HG02759 (cell line): ENCODE measurements at regions not wholly inside any gene's neighbourhood (a gene's known extent, or its start where the extent isn't known, plus 50 kb on each side); places are given as distances from the start of the nearest gene placed in this dataset.

Experiments
- ATAC-seq: cut with Tn5 transposase; IDR thresholded peaks from one replicate; pipeline ENCODE4 v1.9.1; 2021; ENCODE audit warnings: mild to moderate bottlenecking, moderate library complexity; ENCODE audit not compliant: unreplicated experiment

DNA sequence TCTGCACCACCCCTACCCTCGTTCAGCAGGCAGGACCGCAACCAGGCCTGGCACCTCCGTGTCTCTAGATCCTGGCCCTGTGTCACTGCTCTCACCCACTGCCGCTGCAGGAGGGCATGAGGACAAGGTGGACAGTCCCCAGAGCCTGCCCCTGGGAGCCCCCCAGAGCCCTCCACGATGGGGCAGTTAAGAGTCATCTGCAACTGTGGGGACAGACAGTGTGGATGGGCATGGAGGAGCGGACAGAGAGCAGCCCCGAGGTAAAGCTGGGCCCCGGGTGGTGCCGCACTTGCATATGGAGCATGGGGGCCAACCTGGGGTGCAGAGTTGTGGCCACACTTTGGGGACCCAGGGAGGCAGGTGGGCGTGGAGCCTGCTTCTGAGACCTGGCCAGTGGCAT lies 905.1 kb upstream of the USP15 start:
- ATAC-seq: no peak

DNA sequence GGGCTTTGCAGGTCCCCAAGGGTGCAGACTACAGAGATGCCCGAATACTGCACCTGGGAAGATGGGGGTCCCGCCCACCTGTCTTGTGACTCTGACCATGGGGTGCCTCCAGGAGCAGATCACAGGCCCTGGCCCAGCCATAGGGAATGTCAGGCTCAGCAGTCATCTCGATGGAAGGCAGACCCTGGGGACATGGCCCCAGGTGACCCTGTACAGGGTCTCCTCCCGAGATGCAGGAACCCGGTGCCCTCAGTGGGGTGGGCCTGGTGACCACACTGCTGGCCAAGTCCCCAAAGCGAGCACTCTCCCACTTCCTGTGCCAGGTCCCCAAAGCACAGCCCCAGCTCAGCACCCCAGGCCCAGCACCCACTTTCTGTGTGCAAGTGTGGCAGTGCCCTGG lies 903.7 kb upstream of the USP15 start:
- no peak for ATAC-seq

DNA sequence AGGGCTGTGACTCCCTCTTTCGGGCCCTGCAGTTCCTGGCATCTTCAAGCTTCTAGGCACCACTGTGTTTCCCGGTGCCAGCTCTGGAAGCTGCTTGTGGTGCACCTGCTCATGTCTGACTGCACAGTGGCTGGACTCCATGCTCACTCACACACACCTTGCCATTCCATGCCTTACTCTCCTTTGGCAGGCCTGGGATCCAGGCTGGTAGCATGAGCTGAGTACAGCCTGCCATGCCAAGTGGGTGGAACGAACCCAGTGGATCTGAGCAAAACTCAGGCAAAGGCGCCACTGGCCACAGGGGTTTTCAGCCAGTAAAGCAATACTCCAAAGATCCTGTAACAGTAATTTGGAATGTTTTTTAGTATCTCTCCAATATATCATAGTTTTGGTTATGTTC lies 902.7 kb upstream of the USP15 start:
- no peak for ATAC-seq

DNA sequence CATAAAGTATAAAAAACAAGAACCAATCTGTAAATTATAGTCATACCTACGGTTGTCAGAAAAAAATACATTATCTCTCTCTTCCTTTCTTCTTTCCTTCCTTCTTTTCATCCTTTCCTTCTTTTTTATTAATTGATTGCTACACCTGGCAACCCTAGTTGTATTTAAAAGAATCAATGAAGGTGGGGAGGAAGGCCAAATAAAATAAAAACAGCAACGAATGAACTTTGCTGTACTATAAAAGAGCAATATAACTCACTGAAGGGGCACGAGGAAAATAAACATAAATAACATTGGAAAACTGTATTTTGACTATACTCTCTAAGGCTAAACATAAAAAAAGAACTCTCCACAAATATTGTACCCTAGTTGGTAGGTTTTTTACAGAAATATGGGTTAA lies 898.2 kb upstream of the USP15 start:
- ATAC-seq: no peak

DNA sequence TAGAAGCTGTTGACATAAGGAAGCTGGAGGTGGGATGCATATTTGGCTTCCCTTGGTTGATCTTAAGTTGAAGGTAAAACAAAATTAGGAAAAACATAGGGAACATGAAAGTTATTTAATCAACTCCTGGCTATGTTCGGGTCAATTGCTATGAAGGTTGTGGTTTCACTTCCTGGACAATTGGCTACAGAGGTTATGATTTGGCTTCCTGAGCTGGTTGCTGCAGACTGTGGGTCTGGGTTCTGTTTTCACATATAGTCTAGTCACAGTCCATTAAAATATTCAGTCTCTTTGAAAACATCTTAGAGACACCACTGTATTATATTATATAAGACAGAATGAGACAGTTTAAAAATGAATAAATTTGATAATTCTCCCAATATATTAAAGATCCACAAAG lies 895.2 kb upstream of the USP15 start:
- no peak for ATAC-seq

DNA sequence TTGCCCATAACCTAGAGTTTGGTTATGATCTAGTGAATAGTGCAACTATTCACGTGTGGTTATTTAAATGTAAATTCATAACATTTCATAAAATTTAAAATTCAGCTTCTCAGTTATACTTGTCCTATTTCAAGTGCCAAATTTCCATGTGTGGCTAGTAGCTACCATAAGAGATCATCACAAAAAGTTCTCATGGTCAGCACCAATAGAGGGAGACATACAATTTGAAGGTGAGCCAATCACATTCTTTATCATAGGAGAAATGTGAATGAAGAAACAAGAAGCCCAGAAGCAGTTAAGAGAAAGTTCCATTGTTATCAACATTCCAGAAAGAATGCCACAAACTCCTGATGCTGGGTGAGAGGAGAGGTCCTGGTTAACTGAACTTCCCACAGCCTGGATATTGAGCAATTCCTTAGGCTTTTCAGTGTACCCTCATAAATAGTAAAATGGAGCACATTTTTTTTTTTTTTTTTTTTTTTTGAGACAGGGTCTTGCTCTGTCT lies 892.9 kb upstream of the USP15 start:
- no peak for ATAC-seq

DNA sequence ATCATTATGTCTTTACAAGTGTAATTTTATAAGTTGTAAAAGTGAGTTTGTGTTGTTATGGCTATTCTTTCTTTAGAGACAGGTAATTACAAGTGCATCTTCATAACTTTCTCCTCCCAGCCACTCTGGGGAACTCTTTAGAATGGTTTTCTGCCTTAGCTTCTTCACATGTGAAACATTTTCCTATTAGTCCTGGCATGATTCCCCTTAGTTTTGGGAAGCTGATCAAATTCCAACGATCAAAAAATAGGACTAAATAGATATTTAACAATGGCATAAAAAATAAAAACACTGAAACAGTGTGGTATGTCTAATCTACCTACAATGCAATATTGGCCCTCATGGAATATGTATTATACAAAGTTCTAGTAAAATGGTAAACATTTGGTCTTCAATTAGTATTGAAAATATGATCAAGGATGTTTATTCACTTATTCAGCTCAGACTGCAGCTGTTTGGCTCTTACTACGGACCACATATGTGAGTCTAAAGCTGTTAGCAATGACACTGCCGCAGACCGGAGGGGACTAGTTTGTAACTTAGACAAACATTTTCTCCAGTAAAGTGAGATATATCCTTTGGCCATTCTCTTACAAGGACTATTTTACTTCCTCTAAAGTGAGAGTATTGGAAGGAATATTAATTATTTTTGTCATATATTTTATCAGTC lies 890.8 kb upstream of the USP15 start:
- no peak for ATAC-seq

DNA sequence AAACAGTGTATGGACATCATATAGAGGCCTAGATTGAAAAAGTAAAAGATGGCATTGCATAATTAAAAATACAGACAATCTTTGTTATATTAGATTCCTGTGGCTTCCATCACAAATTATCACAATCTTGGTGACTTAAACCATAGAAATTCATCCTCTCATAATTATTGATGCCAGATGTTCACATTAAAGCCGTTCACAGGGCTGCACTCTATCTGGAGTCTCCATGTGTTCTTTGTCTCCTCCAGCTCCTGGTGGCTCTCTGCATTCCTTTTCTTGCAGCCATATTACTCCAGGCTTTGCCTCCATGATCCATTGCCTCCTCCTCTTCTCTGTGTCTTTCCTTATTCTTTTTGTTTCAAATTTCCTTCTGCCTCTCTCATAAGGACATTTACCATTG lies 875.7 kb upstream of the USP15 start:
- ATAC-seq: no peak

DNA sequence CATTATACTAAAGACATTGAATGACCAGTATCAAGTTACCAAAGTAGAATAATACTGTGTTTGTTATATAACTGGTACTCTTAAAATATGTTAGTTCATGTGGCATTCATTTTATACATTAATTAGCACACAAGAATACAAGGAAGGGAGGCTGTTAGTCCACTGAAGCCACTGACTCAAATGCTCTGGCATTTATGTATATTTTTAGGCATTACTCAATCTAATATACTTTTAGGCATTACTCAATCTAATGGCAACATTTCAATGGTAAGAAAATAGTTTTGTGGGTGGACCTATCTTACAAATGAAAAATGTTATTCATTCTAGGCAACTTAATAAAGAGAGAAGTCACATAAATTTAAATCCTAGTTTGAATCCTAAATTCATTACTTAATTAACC lies 874.4 kb upstream of the USP15 start:
- no peak for ATAC-seq

DNA sequence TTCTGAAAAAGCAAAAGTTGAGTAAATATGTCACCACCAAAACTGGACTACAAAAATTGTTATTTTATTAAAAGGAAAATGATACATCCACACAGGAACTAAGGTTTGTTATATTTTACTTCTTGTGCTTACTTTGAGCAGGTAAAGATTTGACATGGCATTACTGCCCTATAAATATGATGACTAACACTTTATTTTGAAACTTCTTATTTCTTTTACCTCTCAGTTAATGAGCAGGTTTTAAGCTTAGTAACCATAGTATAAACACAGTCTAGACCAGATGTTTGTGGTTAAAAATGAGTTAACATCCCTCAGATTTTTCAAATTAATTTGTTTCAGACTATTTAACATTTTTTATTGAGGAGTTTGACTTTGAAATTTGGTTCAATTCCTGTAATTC lies 862.5 kb upstream of the USP15 start:
- ATAC-seq: no peak

DNA sequence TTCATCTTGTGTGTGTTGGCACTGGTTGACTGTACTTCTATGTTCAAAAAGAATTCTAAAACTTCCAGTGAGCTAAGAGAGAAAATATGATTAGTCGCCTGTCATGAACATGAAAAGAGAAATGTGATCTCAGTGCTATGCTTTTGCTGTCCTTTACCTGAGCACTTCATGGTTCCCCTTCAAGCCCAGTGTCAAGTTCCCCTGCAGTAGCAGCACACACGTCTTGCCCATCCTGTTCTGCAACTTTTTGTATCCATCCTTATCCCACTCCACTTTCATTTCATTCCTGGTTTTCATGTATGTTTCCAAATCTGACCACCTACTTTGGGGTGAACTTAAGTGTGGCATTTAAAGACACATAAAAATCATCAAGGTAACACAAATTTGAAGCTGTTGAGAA lies 848.0 kb upstream of the USP15 start:
- no peak for ATAC-seq

DNA sequence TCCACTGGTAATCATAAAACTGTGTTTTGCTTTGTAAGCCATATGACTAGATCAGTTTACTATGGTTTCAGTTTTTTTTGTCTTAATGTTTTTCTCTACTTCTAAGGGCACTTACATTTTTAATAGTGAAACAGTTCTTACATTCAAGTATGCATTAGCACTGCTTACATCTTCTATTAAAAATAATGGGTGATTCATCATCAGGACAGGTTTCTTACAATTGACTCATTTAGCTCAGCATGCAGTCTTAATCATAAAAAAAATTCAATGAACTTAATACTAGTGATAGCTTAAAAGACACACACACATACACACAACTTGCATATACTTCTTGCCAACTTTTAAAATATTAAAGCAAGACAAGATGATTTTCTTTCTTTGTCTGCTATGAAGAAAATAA lies 845.7 kb upstream of the USP15 start:
- ATAC-seq: no peak

DNA sequence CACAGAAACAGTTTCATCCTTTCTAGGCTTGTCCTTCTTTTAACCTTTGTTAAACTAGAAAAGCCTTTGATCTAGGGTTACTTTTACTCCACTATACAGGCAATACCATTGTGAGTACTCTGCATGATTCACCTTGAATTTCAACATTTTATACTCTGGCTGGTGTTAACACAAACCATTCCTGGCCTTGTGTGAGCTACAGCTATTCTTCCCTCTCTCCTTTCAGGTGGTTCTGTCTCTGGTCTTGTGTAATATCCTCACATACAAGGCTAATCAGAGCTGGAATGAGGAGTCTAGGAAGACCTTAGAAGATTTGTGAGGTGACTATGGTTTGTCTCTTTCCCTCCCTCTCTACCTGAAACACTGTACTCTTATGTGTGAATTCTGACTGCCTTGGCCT lies 837.4 kb upstream of the USP15 start:
- no peak for ATAC-seq

DNA sequence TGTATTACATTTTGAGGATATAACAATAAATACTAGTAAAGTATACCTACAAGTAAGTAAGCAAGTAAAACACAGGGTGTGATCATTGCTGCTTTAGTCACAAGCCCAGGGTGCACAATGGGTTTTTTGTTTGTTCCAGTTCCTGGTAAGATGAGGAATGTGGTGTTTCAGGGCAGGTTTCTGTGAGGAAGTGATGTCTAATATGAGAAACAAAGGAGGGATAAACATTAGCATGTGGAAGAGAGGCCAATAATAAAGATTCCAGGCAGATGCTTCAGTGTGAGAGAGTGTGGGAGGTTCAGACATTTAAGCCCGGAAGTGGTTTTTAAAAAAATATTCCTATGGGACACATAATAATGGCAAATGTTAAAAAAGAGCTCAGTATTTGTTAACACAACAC lies 808.1 kb upstream of the USP15 start:
- no peak for ATAC-seq

DNA sequence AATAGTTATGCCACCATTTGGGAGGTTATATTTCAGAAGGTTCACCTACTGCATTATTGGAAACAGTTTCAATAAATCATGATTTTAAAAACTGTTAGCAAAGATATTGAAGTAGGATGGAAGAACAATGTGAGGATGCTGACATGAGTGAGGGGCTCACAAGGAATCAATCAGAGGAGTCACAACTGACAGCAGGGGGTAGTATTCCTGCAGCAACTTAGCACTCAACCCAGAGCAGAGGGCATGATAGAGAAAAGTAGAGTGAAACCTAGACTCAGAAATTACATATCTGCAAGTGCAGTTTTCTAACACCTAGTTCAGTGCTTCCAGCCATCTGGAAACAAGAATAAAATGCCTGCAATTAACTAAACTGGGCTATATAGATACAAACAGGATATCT lies 772.5 kb upstream of the USP15 start:
- no peak for ATAC-seq

DNA sequence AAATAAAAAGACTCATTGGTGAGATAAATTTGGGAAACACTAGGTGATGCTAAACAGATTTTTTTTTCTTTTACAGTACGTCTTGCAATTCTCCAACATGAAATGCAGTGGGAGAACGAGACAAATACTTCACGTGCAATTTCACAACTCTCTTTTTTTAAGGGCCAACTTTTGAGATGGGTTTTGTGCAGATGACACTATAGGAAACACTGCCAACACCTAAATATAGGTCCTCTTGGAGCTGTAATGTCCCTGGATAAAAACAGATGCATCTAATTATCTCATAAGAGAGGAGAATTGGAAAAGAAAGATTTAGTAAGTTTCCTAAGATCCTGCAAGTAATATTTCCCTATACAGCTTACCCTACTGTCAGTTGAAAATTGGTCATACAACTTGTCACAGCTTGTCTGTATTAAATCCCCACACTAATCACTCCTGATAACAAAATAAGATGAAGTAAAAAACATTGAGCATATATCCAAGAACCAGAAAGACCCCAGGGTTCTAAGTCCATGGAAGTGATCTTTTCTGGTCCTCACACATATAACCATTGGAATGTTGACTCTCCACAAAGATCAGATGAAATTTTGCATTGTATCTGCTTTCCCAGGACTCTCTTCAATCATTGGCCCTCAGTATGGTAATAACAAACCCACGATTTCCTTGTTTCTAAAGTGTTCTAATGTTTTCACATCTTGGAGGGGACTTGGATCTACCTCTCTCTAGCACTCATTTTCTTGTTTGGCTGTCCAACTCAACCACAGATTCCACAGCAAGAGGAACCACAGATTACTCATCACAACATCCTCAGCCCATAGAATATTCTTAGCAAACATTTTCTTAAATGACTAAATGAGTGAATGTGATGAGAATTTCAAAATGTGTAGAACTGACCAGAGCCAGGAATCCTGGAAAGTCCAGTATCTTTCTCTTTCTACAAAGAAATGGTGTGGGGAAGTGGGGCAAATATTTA lies 769.4 kb upstream of the USP15 start:
- ATAC-seq: no peak

DNA sequence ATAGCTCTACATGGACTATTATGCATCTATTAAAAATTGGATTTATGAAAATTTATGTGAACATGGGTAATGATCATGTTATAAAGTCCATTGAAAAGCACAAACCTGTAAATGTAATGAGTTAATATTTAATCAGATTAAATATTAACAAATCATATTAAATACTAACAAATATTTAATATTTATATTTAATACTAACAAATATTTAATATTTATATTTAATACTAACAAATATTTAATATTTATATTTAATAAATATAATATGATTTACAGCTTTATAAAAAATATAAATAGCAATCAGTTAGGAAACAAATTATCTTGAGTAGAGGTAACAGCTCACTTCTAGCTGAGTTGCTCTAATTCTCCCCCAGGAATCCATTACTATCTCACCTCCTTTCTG lies 758.0 kb upstream of the USP15 start:
- no peak for ATAC-seq

DNA sequence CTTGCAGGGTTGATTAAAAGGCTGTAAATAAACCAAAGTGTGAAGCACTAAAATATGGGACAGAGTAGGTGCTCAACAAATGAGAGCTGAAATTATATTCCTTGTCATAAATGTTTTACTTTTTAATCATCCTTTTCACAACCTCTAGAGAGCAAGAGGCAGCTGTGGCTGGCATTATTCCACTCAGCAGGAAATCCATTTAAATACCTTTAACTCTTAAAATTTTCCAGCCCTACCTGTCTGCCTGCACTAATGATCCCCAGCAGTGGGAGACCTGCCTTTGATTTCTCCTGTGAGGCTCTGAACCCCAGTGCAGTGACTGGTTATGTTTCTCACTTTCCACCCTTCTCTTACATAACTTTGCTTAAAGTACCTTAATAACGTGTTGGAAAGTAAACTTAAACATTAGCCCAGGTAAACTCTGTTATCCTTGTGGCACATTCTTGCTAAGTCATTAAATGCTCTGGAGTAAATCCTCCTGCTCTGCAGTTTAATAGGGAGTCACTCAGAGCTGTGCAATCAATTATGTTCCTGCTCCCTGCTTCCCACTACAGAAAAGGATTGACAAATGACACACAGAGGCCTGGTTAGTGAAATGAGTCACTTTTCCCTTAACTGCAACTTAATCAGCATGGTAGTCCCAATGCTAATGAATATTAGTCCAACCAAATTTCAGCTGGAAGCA lies 755.7 kb upstream of the USP15 start:
- ATAC-seq: no peak

DNA sequence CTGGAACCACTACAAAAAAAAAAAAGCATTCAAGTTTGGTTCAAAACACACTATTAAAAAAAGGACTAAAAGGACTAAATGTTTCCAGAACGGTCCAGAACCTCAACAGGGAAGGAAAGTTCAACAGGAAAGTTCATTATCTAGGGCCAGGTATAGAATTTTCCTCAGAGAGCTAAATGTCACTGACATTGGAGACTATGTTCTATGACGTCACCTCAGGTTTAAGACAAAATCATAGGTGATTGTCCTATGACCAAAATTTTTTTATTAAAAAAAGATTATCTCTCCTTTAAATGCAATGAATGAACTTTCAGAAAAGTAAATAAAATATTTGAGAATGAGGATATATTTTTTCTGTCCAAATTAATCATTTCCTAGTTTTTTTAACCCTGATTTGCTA lies 746.7 kb upstream of the USP15 start:
- no peak for ATAC-seq

DNA sequence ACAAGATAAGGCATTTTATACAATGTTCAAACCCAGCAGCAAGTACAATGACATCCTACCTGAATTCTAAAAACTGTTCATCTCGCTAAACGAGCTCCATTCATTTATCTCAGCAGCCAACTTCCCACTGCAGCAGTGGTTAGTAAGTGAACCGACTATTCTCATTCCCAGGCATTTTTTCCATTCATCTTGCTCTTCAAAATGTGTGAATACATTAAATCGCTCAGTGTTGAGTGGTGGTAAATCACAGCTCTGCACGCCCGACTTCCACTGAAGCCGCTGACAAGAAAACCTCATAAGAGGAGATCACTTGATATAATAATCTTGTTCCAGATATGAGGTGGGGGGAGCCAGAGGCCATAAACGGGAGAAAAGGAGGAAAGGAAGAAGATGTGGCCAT lies 746.2 kb upstream of the USP15 start:
- ATAC-seq: no peak

DNA sequence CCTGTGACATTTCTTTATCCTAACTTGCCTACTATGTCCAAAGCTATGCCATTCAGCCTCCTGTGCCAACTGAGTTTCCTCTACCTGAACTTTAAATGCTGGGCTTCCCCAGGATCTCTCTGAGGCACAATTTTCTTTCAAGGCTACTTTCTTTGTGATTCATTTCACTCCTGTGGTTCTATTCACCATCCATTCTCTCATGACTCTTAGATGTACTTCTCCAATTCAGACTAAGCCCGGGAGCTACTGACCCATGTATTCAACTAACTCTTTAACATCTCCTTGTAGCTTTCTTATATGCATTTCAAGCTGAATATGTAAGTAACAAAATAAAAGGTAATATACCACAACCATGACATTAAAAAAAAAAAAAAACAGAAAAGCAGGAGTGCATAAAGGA lies 738.9 kb upstream of the USP15 start:
- ATAC-seq: no peak
